ENCODE measurements at regions not wholly inside any gene's neighbourhood (a gene's known extent, or its start where the extent isn't known, plus 50 kb on each side); places are given as distances from the start of the nearest gene placed in this dataset.

- no peak for TF ChIP-seq EZH2 (IDR thresholded peaks at IDR 0.05; ENCODE audit: low read depth)
- TF ChIP-seq CTCF (conservative IDR thresholded peaks at IDR 0.05): no peak
- Histone ChIP-seq H3K9me2 (ENCODE audit: insufficient read depth) (no peaks in the 10 kb centered on the region), H4K20me1 (ENCODE audit: insufficient read depth) (no peaks in the 10 kb centered on the region), H2AFZ (no peak overlapping the region), H3K9me3 (ENCODE audit: insufficient read depth, low read depth) (no peaks in the 10 kb centered on the region), H3K4me3 (no peak overlapping the region), H3K27me3 (ENCODE audit: insufficient read depth, low read depth) (peaks cover 54% of the 10 kb centered on the region), H3K27ac (no peak overlapping the region), H3K4me1 (replicated peaks; ENCODE audit: insufficient read depth) (no peaks in the 10 kb centered on the region), H3K79me2 (ENCODE audit: low read depth) (no peaks in the 10 kb centered on the region), H3K4me2 (no peak overlapping the region), H3F3A (ENCODE audit: insufficient read depth, low read depth) (no peaks in the 10 kb centered on the region), H3K36me3 (ENCODE audit: low read depth) (no peaks in the 10 kb centered on the region)
- intact Hi-C loops (cut with micrococcal nuclease; ENCODE audit: unreplicated experiment): no loop called here
- no peak for DNase-seq
- ChIA-PET CTCF (no interaction called here), POLR2A (ENCODE audit: unreplicated experiment) (no interaction called here)
- no TSS peak for BruUV-seq (replicated peaks)
Measured at GRCh38 chr5:38023371-38023770, 183.5 kb upstream of the GDNF start.

GRCh38 chr5:38022631-38023030 is 182.8 kb upstream of the GDNF start:
- Histone ChIP-seq H3K27me3 (ENCODE audit: insufficient read depth, low read depth) (peaks cover 54% of the 10 kb centered on the region), H3K9me2 (ENCODE audit: insufficient read depth) (no peaks in the 10 kb centered on the region), H3K4me1 (replicated peaks; ENCODE audit: insufficient read depth) (no peaks in the 10 kb centered on the region), H3K4me3 (no peak overlapping the region), H3F3A (ENCODE audit: insufficient read depth, low read depth) (no peaks in the 10 kb centered on the region), H2AFZ (no peak overlapping the region; the same call in 1 of the 2 replicates), H3K36me3 (ENCODE audit: low read depth) (no peaks in the 10 kb centered on the region), H3K9me3 (ENCODE audit: insufficient read depth, low read depth) (no peaks in the 10 kb centered on the region), H3K27ac (no peak overlapping the region), H3K4me2 (no peak overlapping the region), H3K79me2 (ENCODE audit: low read depth) (no peaks in the 10 kb centered on the region), H4K20me1 (ENCODE audit: insufficient read depth) (no peaks in the 10 kb centered on the region)
- TF ChIP-seq CTCF (conservative IDR thresholded peaks at IDR 0.05): no peak
- no peak for TF ChIP-seq EZH2 (IDR thresholded peaks at IDR 0.05; ENCODE audit: low read depth)
- intact Hi-C loops (cut with micrococcal nuclease; ENCODE audit: unreplicated experiment): no loop called here
- BruUV-seq (replicated peaks): no TSS peak
- ChIA-PET POLR2A (ENCODE audit: unreplicated experiment) (no interaction called here), CTCF (no interaction called here)
- DNase-seq: no peak

GRCh38 chr5:38018016-38018415 is 178.2 kb upstream of the GDNF start:
- Histone ChIP-seq H3K4me1 (replicated peaks; ENCODE audit: insufficient read depth) (no peaks in the 10 kb centered on the region), H3K4me3 (no peak overlapping the region), H3K79me2 (ENCODE audit: low read depth) (no peaks in the 10 kb centered on the region), H3K9me3 (ENCODE audit: insufficient read depth, low read depth) (no peaks in the 10 kb centered on the region), H2AFZ (no peak overlapping the region), H3K9me2 (ENCODE audit: insufficient read depth) (no peaks in the 10 kb centered on the region), H3K27ac (no peak overlapping the region), H3F3A (ENCODE audit: insufficient read depth, low read depth) (no peaks in the 10 kb centered on the region), H3K36me3 (ENCODE audit: low read depth) (no peaks in the 10 kb centered on the region), H3K4me2 (no peak overlapping the region), H3K27me3 (ENCODE audit: insufficient read depth, low read depth) (peaks cover 83% of the 10 kb centered on the region), H4K20me1 (ENCODE audit: insufficient read depth) (no peaks in the 10 kb centered on the region)
- ChIA-PET POLR2A (ENCODE audit: unreplicated experiment) (no interaction called here), CTCF (no interaction called here)
- intact Hi-C loops (cut with micrococcal nuclease; ENCODE audit: unreplicated experiment): no loop called here
- no peak for TF ChIP-seq EZH2 (IDR thresholded peaks at IDR 0.05; ENCODE audit: low read depth)
- TF ChIP-seq CTCF (conservative IDR thresholded peaks at IDR 0.05): no peak
- DNase-seq: no peak
- BruUV-seq (replicated peaks): no TSS peak

Measured in PC-9 (cell line).